IMR-90 (cell line): ENCODE measurements at regions not wholly inside any gene's neighbourhood (a gene's known extent, or its start where the extent isn't known, plus 50 kb on each side); places are given as distances from the start of the nearest gene placed in this dataset.
A peak's percentile ranks its signal among the peaks of the same experiment; 100 is the strongest.

Experiments used
- ATAC-seq: fragments of 200-7000 bp; cut with Tn5 transposase; 2 replicates; pipeline ENCODE4 v1.9.1; 2020; ENCODE audit warnings: low read depth, mild to moderate bottlenecking, moderate library complexity
- BruUV-seq: library from RNA; stranded (reverse); fragments of 400-500 nt; replicated peaks from 2 replicates; lab custom pipeline; 2021; lab: Mats Ljungman, UMichigan
- CTCF ChIA-PET: fragments of 300-600 bp; formaldehyde crosslinking; extraction: SDS; loops from one replicate; lab custom pipeline; 2021; ENCODE audit warnings: antibody characterized with exemption; lab: Yijun Ruan, JAX
- POLR2A ChIA-PET: fragments of 300-600 bp; sonication (Branson Sonifier 250); formaldehyde crosslinking; loops from one replicate; lab custom pipeline; 2022; ENCODE audit warnings: antibody characterized with exemption; ENCODE audit not compliant: unreplicated experiment; lab: Charles Lee
- DNase-seq: peaks from one replicate; pipeline ENCODE4 v3.0.0; 2013
- H2AFZ ChIP-seq: replicated peaks from 2 replicates; pipeline ENCODE3; 2013; ENCODE audit warnings: low read length, mild to moderate bottlenecking; ENCODE audit not compliant: poor library complexity
- H2AK5ac ChIP-seq: 2 replicates; pipeline ENCODE4 v1.6.1; 2013; ENCODE audit warnings: low read depth, low read length, inconsistent platforms
- H2AK9ac ChIP-seq: replicated peaks from 2 replicates; pipeline ENCODE3; 2013; ENCODE audit warnings: mild to moderate bottlenecking, low read depth, low read length, moderate library complexity; ENCODE audit not compliant: poor library complexity
- H2BK120ac ChIP-seq: 2 replicates; pipeline ENCODE4 v1.6.1; 2013; ENCODE audit warnings: low read depth, low read length, inconsistent platforms
- H2BK15ac ChIP-seq: 3 replicates; pipeline ENCODE4 v1.6.1; 2013; ENCODE audit warnings: low read depth, low read length, inconsistent platforms
- H2BK20ac ChIP-seq: 2 replicates; pipeline ENCODE4 v1.6.1; 2013; ENCODE audit warnings: low read depth, mild to moderate bottlenecking, inconsistent platforms, low read length, moderate library complexity
- H2BK5ac ChIP-seq: 2 replicates; pipeline ENCODE4 v1.6.1; 2013; ENCODE audit warnings: mild to moderate bottlenecking, low read depth, low read length, inconsistent platforms; ENCODE audit not compliant: poor library complexity, severe bottlenecking
- H3K14ac ChIP-seq: replicated peaks from 2 replicates; pipeline ENCODE4 v1.6.1; 2013; ENCODE audit warnings: low read depth, low read length, inconsistent platforms
- H3K18ac ChIP-seq: 2 replicates; pipeline ENCODE4 v1.6.1; 2013; ENCODE audit warnings: low read depth, low read length, control low read depth
- H3K23ac ChIP-seq: 2 replicates; pipeline ENCODE4 v1.6.1; 2013; ENCODE audit warnings: low read depth, low read length, inconsistent platforms
- H3K27ac ChIP-seq: 2 replicates; pipeline ENCODE4 v1.5.1; 2013; ENCODE audit warnings: mild to moderate bottlenecking, control low read depth, low read length; ENCODE audit not compliant: insufficient read depth
- H3K27me3 ChIP-seq: 2 replicates; pipeline ENCODE4 v1.6.1; 2013; ENCODE audit warnings: low read length; ENCODE audit not compliant: control insufficient read depth, insufficient read depth
- H3K36me3 ChIP-seq: 2 replicates; pipeline ENCODE4 v1.6.1; 2013; ENCODE audit warnings: low read length, mixed read lengths; ENCODE audit not compliant: control insufficient read depth, insufficient read depth
- H3K4ac ChIP-seq: 2 replicates; pipeline ENCODE4 v1.6.1; 2013; ENCODE audit warnings: low read depth, low read length, inconsistent platforms
- H3K4me1 ChIP-seq: 2 replicates; pipeline ENCODE4 v1.6.1; 2013; ENCODE audit warnings: low read length, mixed read lengths; ENCODE audit not compliant: control insufficient read depth, insufficient read depth
- H3K4me2 ChIP-seq: 2 replicates; pipeline ENCODE4 v1.6.1; 2013; ENCODE audit warnings: low read depth, mild to moderate bottlenecking, control low read depth, low read length, moderate library complexity
- H3K4me3 ChIP-seq: 2 replicates; pipeline ENCODE4 v1.5.1; 2013; ENCODE audit warnings: low read depth, mild to moderate bottlenecking, control low read depth, low read length, moderate library complexity; ENCODE audit not compliant: insufficient read depth
- H3K56ac ChIP-seq: 2 replicates; pipeline ENCODE4 v1.6.1; 2013; ENCODE audit warnings: low read length, inconsistent platforms; ENCODE audit not compliant: insufficient read depth; ENCODE audit errors: extremely low read depth
- H3K79me1 ChIP-seq, 2 experiments: 2 replicates each; pipeline ENCODE4 v1.6.1; 2013; ENCODE audit warnings: low read length in 2 of 2, inconsistent platforms in 1 of 2, low read depth in 1 of 2
- H3K9ac ChIP-seq: 2 replicates; pipeline ENCODE4 v1.6.1; 2013; ENCODE audit warnings: low read depth, low read length, control low read depth
- H3K9me1 ChIP-seq: 2 replicates; pipeline ENCODE4 v1.6.1; 2013; ENCODE audit warnings: low read length, inconsistent platforms; ENCODE audit not compliant: insufficient read depth
- H3K9me3 ChIP-seq: 2 replicates; pipeline ENCODE4 v1.6.1; 2013; ENCODE audit warnings: low read length; ENCODE audit not compliant: control insufficient read depth, insufficient read depth
- H4K20me1 ChIP-seq: 2 replicates; pipeline ENCODE4 v1.6.1; 2013; ENCODE audit warnings: low read length, inconsistent platforms; ENCODE audit not compliant: insufficient read depth
- H4K5ac ChIP-seq: 2 replicates; pipeline ENCODE4 v1.6.1; 2013; ENCODE audit warnings: mild to moderate bottlenecking, low read depth, low read length, control low read depth
- H4K8ac ChIP-seq, 2 experiments: 2 replicates each; pipeline ENCODE4 v1.6.1; 2013; ENCODE audit warnings: low read depth in 2 of 2, low read length in 2 of 2, control low read depth in 1 of 2, inconsistent platforms in 1 of 2
- H4K91ac ChIP-seq: 2 replicates; pipeline ENCODE4 v1.6.1; 2013; ENCODE audit warnings: low read depth, low read length, inconsistent platforms; ENCODE audit not compliant: insufficient read depth
- BHLHE40 ChIP-seq: fragments of 150-350 bp; IDR thresholded peaks from 2 replicates; pipeline ENCODE4 v1.6.1; 2016; ENCODE audit warnings: mild to moderate bottlenecking, low read depth, low read length
- CEBPB ChIP-seq: IDR thresholded peaks from 2 replicates; pipeline ENCODE4 v1.6.1; 2012; ENCODE audit warnings: low read depth, low read length, improper control_type of control experiment
- CHD1 ChIP-seq: IDR thresholded peaks from 2 replicates; pipeline ENCODE4 v1.6.1; 2012; ENCODE audit warnings: low read depth, low read length, improper control_type of control experiment
- ELK1 ChIP-seq: fragments of 150-350 bp; IDR thresholded peaks from 2 replicates; pipeline ENCODE4 v1.6.1; 2016; ENCODE audit warnings: low read depth, mild to moderate bottlenecking, low read length, moderate library complexity, borderline replicate concordance
- FOS ChIP-seq: fragments of 150-350 bp; IDR thresholded peaks from 2 replicates; pipeline ENCODE4 v1.6.1; 2016; ENCODE audit warnings: low read depth, low read length
- MAFK ChIP-seq: IDR thresholded peaks from 2 replicates; pipeline ENCODE4 v1.6.1; 2012; ENCODE audit warnings: low read depth, low read length, improper control_type of control experiment
- MAZ ChIP-seq: IDR thresholded peaks from 2 replicates; pipeline ENCODE4 v1.6.1; 2012; ENCODE audit warnings: low read depth, mild to moderate bottlenecking, low read length, improper control_type of control experiment, moderate library complexity, borderline replicate concordance
- MXI1 ChIP-seq: IDR thresholded peaks from 2 replicates; pipeline ENCODE4 v1.6.1; 2012; ENCODE audit warnings: low read depth, mild to moderate bottlenecking, low read length, moderate library complexity, borderline replicate concordance
- NFE2L2 ChIP-seq: fragments of 150-350 bp; IDR thresholded peaks from 2 replicates; pipeline ENCODE4 v1.6.1; 2016; ENCODE audit warnings: low read depth, mild to moderate bottlenecking, low read length
- POLR2A ChIP-seq: IDR thresholded peaks from 2 replicates; pipeline ENCODE4 v1.6.1; 2012; ENCODE audit warnings: mild to moderate bottlenecking, low read depth, low read length
- RAD21 ChIP-seq: IDR thresholded peaks from 2 replicates; pipeline ENCODE4 v1.6.1; 2012; ENCODE audit warnings: low read length, improper control_type of control experiment
- RCOR1 ChIP-seq: IDR thresholded peaks from 2 replicates; pipeline ENCODE4 v1.6.1; 2012; ENCODE audit warnings: mild to moderate bottlenecking, low read length, improper control_type of control experiment; ENCODE audit not compliant: insufficient replicate concordance
- RFX5 ChIP-seq: IDR thresholded peaks from 2 replicates; pipeline ENCODE4 v1.8.0; 2012; ENCODE audit warnings: low read depth, mild to moderate bottlenecking, low read length, moderate library complexity
- SMC3 ChIP-seq: fragments of 150-350 bp; IDR thresholded peaks from 2 replicates; pipeline ENCODE4 v1.6.1; 2016; ENCODE audit warnings: low read depth, mild to moderate bottlenecking, antibody characterized with exemption, low read length, moderate library complexity
- WGBS, 2 experiments: methylation state at CpG; one replicate each; pipeline versions ENCODE4 v1.1.5 to v1.1.7; 2013; ENCODE audit warnings: missing lambda C conversion rate in 2 of 2; ENCODE audit not compliant: insufficient read length in 1 of 2; ENCODE audit errors: extremely low coverage in 2 of 2; 5-methylcytosine and 5-hydroxymethylcytosine counted together
- dilution Hi-C: fragments of 300-500 bp; cut with HindIII; formaldehyde crosslinking; loops from one replicate; pipeline ENCODE4 v1.14.3; 2018; ENCODE audit warnings: low sequenced_read_pairs; ENCODE audit not compliant: unreplicated experiment
- in situ Hi-C: fragments of 300-500 bp; cut with MboI; formaldehyde crosslinking; loops from 3 replicates; pipeline ENCODE4 v1.14.3; 2019; ENCODE audit warnings: low sequenced_read_pairs, inconsistent platforms, mixed read lengths
- intact Hi-C: fragments of 100-400 bp; cut with micrococcal nuclease; formaldehyde crosslinking; loops from 2 replicates; pipeline ENCODE4 v1.10.0; 2022
- TF ChIP-seq, protein P1 (sequence below): fragments of 150-350 bp; IDR thresholded peaks from 2 replicates; pipeline ENCODE4 v1.6.1; 2017; ENCODE audit warnings: mild to moderate bottlenecking, antibody characterized with exemption, low read length, low read depth
- TF ChIP-seq, protein P2 (sequence below): conservative IDR thresholded peaks from 2 replicates; pipeline ENCODE4 v1.5.1; 2012; ENCODE audit warnings: mild to moderate bottlenecking, low read depth, low read length, improper control_type of control experiment

- Histone ChIP-seq H4K8ac (peak overlapping the region; percentile 42 to 43; a peak in 3 of 4 replicates), H3K4ac (0 out of 2 replicates have a peak overlapping the region, but pooled peaks have one; percentile 26), H3K9me3 (peaks cover 2% of the 10 kb centered on the region; the same call in 1 of the 2 replicates), H3K36me3 (no peaks in the 10 kb centered on the region), H2BK5ac (no peak overlapping the region), H4K5ac (peak overlapping the region; percentile 66), H3K27ac (peak overlapping the region; percentile 54; the same call in 1 of the 2 replicates), H3K9me1 (no peaks in the 10 kb centered on the region), H3K27me3 (0 out of 2 replicates have a peak, but pooled peaks cover 2% of the 10 kb centered on the region), H3K9ac (no peak overlapping the region), H4K91ac (no peak overlapping the region), H3K4me3 (peak overlapping the region; percentile 10; the same call in 1 of the 2 replicates), H3K56ac (no peak overlapping the region), H2BK20ac (no peak overlapping the region), H3K4me2 (peak overlapping the region; percentile 68), H3K79me1 (no peaks in the 10 kb centered on the region), H3K23ac (no peak overlapping the region), H3K4me1 (0 out of 2 replicates have a peak, but pooled peaks cover 1% of the 10 kb centered on the region), H3K18ac (no peak overlapping the region), H2BK120ac (no peak overlapping the region), H3K14ac (no peak overlapping the region; the same call in 1 of the 2 replicates), H2AFZ (peak overlapping the region; percentile 86), H2BK15ac (no peak overlapping the region), H2AK5ac (no peak overlapping the region), H2AK9ac (no peak overlapping the region), H4K20me1 (no peaks in the 10 kb centered on the region)
- intact Hi-C loops, result no loop called here
- BruUV-seq, result no TSS peak
- TF ChIP-seq MAFK (no peak), POLR2A (no peak), RCOR1 (no peak), FOS (no peak), MAZ (no peak), CHD1 (no peak), NFE2L2 (no peak), ELK1 (no peak), SMC3 (no peak), MXI1 (no peak), BHLHE40 (no peak), RAD21 (no peak), CEBPB (no peak), RFX5 (no peak)
- TF ChIP-seq, protein P1, sequence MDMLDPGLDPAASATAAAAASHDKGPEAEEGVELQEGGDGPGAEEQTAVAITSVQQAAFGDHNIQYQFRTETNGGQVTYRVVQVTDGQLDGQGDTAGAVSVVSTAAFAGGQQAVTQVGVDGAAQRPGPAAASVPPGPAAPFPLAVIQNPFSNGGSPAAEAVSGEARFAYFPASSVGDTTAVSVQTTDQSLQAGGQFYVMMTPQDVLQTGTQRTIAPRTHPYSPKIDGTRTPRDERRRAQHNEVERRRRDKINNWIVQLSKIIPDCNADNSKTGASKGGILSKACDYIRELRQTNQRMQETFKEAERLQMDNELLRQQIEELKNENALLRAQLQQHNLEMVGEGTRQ, result no peak
- TF ChIP-seq, protein P2, sequence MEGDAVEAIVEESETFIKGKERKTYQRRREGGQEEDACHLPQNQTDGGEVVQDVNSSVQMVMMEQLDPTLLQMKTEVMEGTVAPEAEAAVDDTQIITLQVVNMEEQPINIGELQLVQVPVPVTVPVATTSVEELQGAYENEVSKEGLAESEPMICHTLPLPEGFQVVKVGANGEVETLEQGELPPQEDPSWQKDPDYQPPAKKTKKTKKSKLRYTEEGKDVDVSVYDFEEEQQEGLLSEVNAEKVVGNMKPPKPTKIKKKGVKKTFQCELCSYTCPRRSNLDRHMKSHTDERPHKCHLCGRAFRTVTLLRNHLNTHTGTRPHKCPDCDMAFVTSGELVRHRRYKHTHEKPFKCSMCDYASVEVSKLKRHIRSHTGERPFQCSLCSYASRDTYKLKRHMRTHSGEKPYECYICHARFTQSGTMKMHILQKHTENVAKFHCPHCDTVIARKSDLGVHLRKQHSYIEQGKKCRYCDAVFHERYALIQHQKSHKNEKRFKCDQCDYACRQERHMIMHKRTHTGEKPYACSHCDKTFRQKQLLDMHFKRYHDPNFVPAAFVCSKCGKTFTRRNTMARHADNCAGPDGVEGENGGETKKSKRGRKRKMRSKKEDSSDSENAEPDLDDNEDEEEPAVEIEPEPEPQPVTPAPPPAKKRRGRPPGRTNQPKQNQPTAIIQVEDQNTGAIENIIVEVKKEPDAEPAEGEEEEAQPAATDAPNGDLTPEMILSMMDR, result no peak
- ATAC-seq, result peak; percentile 93
- dilution Hi-C loops, result no loop called here
- in situ Hi-C loops, result no loop called here
- POLR2A ChIA-PET, result no interaction called here
- no CpG with 5 or more reads among the region's 4 CpGs for WGBS, 2 experiments
- peak; percentile 65 for DNase-seq
- CTCF ChIA-PET, result no interaction called here
Observed at GRCh38 chr6:145372671-145373151, 362.6 kb downstream of the EPM2A start.
